Caco-2 (cell line): ENCODE measurements at regions not wholly inside any gene's neighbourhood (a gene's known extent, or its start where the extent isn't known, plus 50 kb on each side); places are given as distances from the start of the nearest gene placed in this dataset.

Experiments
- BruUV-seq: library from RNA; stranded (reverse); fragments of 400-500 nt; replicated peaks from 2 replicates; lab custom pipeline; 2021; lab: Mats Ljungman, UMichigan
- CTCF ChIA-PET: fragments of 300-600 bp; sonication (Branson Sonifier 250); formaldehyde crosslinking; loops from one replicate; lab custom pipeline; 2022; ENCODE audit warnings: antibody characterized with exemption; lab: Charles Lee
- POLR2A ChIA-PET: fragments of 300-600 bp; sonication (Branson Sonifier 250); formaldehyde crosslinking; loops from one replicate; lab custom pipeline; 2022; ENCODE audit warnings: antibody characterized with exemption; lab: Charles Lee
- DNase-seq, 2 experiments: peaks; one replicate each; pipeline versions ENCODE4 v3.0.0 to v3.0.0-alpha.2; 2020 to 2022
- H3K27me3 ChIP-seq: replicated peaks from 2 replicates; pipeline ENCODE4 v1.6.0; 2011; ENCODE audit warnings: low read length; ENCODE audit not compliant: control insufficient read depth, insufficient read depth
- H3K36me3 ChIP-seq: 2 replicates; pipeline ENCODE4 v1.5.1; 2011; ENCODE audit warnings: low read length; ENCODE audit not compliant: control insufficient read depth, insufficient read depth
- H3K4me1 ChIP-seq: fragments of 250-450 bp; sonication (Bioruptor Pico); 2 replicates; pipeline ENCODE4 v1.5.1; 2020; ENCODE audit warnings: mild to moderate bottlenecking
- H3K4me3 ChIP-seq: 2 replicates; pipeline ENCODE4 v1.5.1; 2011; ENCODE audit warnings: low read depth, mild to moderate bottlenecking, control low read depth, low read length
- H3K9me3 ChIP-seq: fragments of 250-450 bp; sonication (Bioruptor Pico); 2 replicates; pipeline ENCODE4 v1.5.1; 2020; ENCODE audit warnings: mild to moderate bottlenecking, moderate library complexity
- H3K27ac Mint-ChIP-seq: one replicate; pipeline ENCODE4 v1.8.0; 2022; ENCODE audit warnings: mixed read lengths; ENCODE audit not compliant: unreplicated experiment
- H3K27me3 Mint-ChIP-seq: one replicate; pipeline ENCODE4 v1.8.0; 2022; ENCODE audit warnings: mixed read lengths; ENCODE audit not compliant: insufficient read depth, unreplicated experiment
- H3K36me3 Mint-ChIP-seq: one replicate; pipeline ENCODE4 v1.8.0; 2022; ENCODE audit warnings: mild to moderate bottlenecking, mixed read lengths; ENCODE audit not compliant: insufficient read depth, unreplicated experiment
- H3K4me1 Mint-ChIP-seq: one replicate; pipeline ENCODE4 v1.8.0; 2022; ENCODE audit warnings: low read depth, mixed read lengths; ENCODE audit not compliant: unreplicated experiment
- H3K4me3 Mint-ChIP-seq: one replicate; pipeline ENCODE4 v1.8.0; 2022; ENCODE audit warnings: mild to moderate bottlenecking, moderate library complexity, mixed read lengths; ENCODE audit not compliant: unreplicated experiment
- H3K9me3 Mint-ChIP-seq: one replicate; pipeline ENCODE4 v1.8.0; 2022; ENCODE audit warnings: mixed read lengths; ENCODE audit not compliant: unreplicated experiment
- CTCF ChIP-seq, 2 experiments: fragments of 200-600 bp in 1 of 2; IDR thresholded peaks; 1 replicate in 1 of 2; 2 replicates in 1 of 2; pipeline versions ENCODE4 v1.5.1 to v1.8.0; 2011 to 2022; ENCODE audit warnings: antibody characterized with exemption in 1 of 2, control low read depth in 1 of 2, inconsistent platforms in 1 of 2, low read depth in 1 of 2, low read length in 1 of 2, mild to moderate bottlenecking in 1 of 2, moderate library complexity in 1 of 2; ENCODE audit not compliant: insufficient read depth in 1 of 2, severe bottlenecking in 1 of 2, unreplicated experiment in 1 of 2
- intact Hi-C: fragments of 100-400 bp; cut with micrococcal nuclease; formaldehyde crosslinking; loops from one replicate; pipeline ENCODE4 v1.10.0; 2022; ENCODE audit not compliant: unreplicated experiment

GRCh38 chr3:5678844-5679243 is 491.3 kb downstream of the EDEM1 start:
- Mint-ChIP-seq H3K27ac (no peak overlapping the region), H3K4me3 (no peak overlapping the region), H3K4me1 (no peaks in the 10 kb centered on the region), H3K36me3 (no peaks in the 10 kb centered on the region), H3K27me3 (no peaks in the 10 kb centered on the region), H3K9me3 (no peaks in the 10 kb centered on the region)
- no peak for DNase-seq
- Histone ChIP-seq H3K9me3 (no peaks in the 10 kb centered on the region), H3K4me3 (no peak overlapping the region), H3K27me3 (no peaks in the 10 kb centered on the region), H3K4me1 (no peaks in the 10 kb centered on the region), H3K36me3 (no peaks in the 10 kb centered on the region)
- TF ChIP-seq CTCF (IDR thresholded peaks at IDR 0.05; ENCODE audit: insufficient read depth in 1 of 2, low read depth in 1 of 2, low read length in 1 of 2, severe bottlenecking in 1 of 2, unreplicated experiment in 1 of 2), result no peak
- CTCF ChIA-PET, result no interaction called here
- no TSS peak for BruUV-seq
- POLR2A ChIA-PET, result no interaction called here
- intact Hi-C loops, result no loop called here

DNA sequence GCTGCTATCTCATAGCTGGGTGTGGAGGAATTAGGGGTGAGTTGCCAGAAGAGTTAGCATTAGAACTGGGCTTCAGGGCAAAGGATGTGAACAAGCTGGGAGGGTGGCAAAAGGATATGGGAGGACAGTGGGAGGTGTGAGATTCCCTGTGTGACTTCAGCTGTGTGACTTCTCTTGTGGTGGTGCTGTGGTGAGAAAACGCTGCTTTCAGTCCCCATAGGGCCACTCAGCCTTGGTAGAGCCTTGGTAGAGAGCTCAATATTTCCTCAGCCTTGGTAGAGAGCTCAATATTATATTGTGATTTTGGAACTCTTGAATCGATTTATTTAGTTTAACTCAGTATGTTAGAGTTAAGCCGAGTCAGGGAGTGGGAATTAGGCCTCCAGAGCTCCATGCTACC is 499.7 kb downstream of the EDEM1 start:
- no TSS peak for BruUV-seq
- H3K36me3 Mint-ChIP-seq, result no peaks in the 10 kb centered on the region
- TF ChIP-seq CTCF (IDR thresholded peaks at IDR 0.05; ENCODE audit: insufficient read depth in 1 of 2, low read depth in 1 of 2, low read length in 1 of 2, severe bottlenecking in 1 of 2, unreplicated experiment in 1 of 2), result no peak
- DNase-seq, result no peak
- H3K4me1 ChIP-seq, result no peaks in the 10 kb centered on the region
- H3K9me3 ChIP-seq, result no peaks in the 10 kb centered on the region
- no peak overlapping the region for H3K4me3 Mint-ChIP-seq
- intact Hi-C loops, result no loop called here
- H3K27ac Mint-ChIP-seq, result no peak overlapping the region
- no peak overlapping the region for H3K4me3 ChIP-seq
- peaks cover 15% of the 10 kb centered on the region for H3K9me3 Mint-ChIP-seq
- H3K27me3 Mint-ChIP-seq, result no peaks in the 10 kb centered on the region
- no peaks in the 10 kb centered on the region for H3K4me1 Mint-ChIP-seq
- no peaks in the 10 kb centered on the region for H3K36me3 ChIP-seq
- CTCF ChIA-PET, result no interaction called here
- POLR2A ChIA-PET, result no interaction called here
- H3K27me3 ChIP-seq, result no peaks in the 10 kb centered on the region; the same call in 1 of the 2 replicates

GRCh38 chr3:5690490-5690889 is 503.0 kb downstream of the EDEM1 start:
- ChIA-PET POLR2A (no interaction called here), CTCF (no interaction called here)
- intact Hi-C loops, result no loop called here
- no peaks in the 10 kb centered on the region for H3K27me3 Mint-ChIP-seq
- no TSS peak for BruUV-seq
- no peak overlapping the region for H3K4me3 ChIP-seq
- no peaks in the 10 kb centered on the region for H3K9me3 ChIP-seq
- H3K4me1 ChIP-seq, result no peaks in the 10 kb centered on the region
- no peaks in the 10 kb centered on the region; the same call in 1 of the 2 replicates for H3K27me3 ChIP-seq
- H3K4me1 Mint-ChIP-seq, result no peaks in the 10 kb centered on the region
- no peak for TF ChIP-seq CTCF (IDR thresholded peaks at IDR 0.05; ENCODE audit: insufficient read depth in 1 of 2, low read depth in 1 of 2, low read length in 1 of 2, severe bottlenecking in 1 of 2, unreplicated experiment in 1 of 2)
- H3K4me3 Mint-ChIP-seq, result no peak overlapping the region
- H3K9me3 Mint-ChIP-seq, result peaks cover 15% of the 10 kb centered on the region
- no peak for DNase-seq
- H3K27ac Mint-ChIP-seq, result no peak overlapping the region
- H3K36me3 Mint-ChIP-seq, result peaks cover 5% of the 10 kb centered on the region
- H3K36me3 ChIP-seq, result no peaks in the 10 kb centered on the region
